Left renal pelvis (tissue), 4 donors: ENCODE measurements at regions not wholly inside any gene's neighbourhood (a gene's known extent, or its start where the extent isn't known, plus 50 kb on each side); places are given as distances from the start of the nearest gene placed in this dataset.
"Not testable (repeated sequence)": the region's sequence is repeated elsewhere in the genome, so short reads cannot be mapped to it uniquely, and the experiment has no call there.

ENCODE experiments used
- DNase-seq, 4 donors: peaks; one replicate each; pipeline ENCODE4 v3.0.0-alpha.2; 2013; ENCODE audit warnings: low read depth in 4 of 4, low spot score in 3 of 4

GRCh38 chr12:19624491-19624890 lies 185.2 kb downstream of the AEBP2 start:
- DNase-seq = peak in 1 of 4 donors; percentile 31

- DNase-seq = not testable (repeated sequence)
Measured at GRCh38 chr12:19625551-19625950, 186.3 kb downstream of the AEBP2 start.

GRCh38 chr12:19627719-19628118 lies 188.4 kb downstream of the AEBP2 start:
- no peak for DNase-seq

DNA sequence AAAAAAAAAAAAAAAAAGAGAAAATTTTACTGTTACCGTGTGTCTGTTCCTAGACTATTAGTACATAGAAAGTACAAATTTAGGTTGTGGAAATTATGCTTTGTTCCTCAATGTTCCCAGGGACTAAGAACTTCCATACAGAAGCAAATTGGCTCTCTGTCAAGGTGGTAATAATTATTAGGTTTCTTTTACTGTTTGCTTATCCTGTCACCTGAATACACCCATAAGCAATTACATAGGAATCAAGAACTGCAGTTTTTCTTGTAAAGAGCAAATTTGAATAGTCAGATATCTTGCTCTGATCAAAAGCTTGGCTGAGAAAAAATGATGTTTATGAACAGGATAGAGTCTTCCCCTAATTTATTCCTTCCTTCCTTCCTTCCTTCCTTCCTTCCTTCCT lies 191.2 kb downstream of the AEBP2 start:
- DNase-seq = no peak

DNA sequence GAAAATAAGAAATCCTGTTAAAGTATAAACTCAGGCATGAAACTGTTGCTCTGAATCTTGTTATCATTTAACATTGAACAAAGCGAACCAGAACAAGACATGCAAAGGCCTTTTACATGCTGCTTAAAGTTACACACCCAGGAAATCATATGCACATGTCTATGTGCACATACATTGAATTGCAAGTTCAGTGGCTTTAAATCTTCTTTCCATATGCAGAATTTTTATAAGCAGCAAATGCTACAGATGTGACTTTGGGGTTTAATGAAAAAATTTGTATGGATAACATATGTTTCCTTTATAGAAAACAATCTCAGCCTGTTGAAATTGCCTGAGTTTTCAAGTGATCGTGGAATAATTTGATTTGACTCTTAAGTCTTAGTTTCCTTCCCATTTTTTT lies 193.9 kb downstream of the AEBP2 start:
- no peak for DNase-seq

GRCh38 chr12:19633641-19634040 lies 194.3 kb downstream of the AEBP2 start:
- DNase-seq = no peak

DNA sequence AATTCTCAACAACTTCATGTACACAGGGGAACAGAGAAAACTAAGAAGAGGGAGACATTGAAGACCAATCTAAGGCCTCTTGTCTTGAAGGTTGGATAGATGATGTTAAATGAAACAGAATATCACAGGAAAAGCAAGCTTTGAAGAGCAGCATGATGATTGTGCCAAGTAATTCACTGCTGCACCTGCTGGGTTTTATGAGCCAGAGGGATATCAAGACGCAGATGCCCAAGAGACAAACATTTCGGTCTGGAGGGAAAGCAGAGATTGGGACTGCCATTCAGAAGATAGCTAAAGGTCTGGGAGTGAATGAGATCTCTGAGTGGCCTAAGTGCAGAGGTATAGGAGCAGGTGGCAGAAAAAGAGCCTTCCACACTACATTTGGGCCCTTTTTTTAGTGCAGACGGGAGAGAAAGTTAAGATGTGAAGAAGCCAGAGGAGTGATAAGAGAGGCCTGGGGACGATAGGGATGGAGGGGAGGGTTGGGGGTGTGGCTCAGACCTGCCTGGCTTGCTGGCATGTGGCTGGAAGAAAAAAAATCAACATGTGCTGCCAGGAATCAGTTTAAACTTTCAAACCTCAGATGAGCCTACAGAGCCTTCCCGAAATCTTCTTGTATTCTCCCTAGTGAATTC lies 200.6 kb downstream of the AEBP2 start:
- no peak for DNase-seq

GRCh38 chr12:19641235-19642080 lies 202.2 kb downstream of the AEBP2 start:
- DNase-seq = no peak

- DNase-seq = no peak
Measured at GRCh38 chr12:19642345-19642744, 203.1 kb downstream of the AEBP2 start.

DNA sequence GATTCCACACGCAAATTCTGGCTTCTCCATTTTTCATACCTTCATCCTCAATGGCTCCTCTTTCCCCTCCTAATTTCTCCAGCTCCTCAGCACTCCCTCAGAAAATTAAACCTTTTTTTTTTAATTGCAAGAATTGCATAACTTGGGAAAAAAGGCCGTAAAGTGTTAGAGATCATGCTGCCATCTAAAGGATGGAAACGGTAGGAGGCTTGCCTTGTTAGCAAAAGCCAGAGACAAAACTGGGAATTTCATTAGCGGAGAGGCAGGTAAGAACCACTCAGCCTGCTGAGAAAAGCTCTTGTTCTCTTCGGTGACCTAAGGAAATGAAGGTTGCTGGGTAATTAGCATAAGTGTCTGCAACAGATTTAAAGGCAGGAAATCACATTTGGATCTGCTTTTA lies 204.3 kb downstream of the AEBP2 start:
- DNase-seq = peak; percentile 48 to 57 (median 52)

DNA sequence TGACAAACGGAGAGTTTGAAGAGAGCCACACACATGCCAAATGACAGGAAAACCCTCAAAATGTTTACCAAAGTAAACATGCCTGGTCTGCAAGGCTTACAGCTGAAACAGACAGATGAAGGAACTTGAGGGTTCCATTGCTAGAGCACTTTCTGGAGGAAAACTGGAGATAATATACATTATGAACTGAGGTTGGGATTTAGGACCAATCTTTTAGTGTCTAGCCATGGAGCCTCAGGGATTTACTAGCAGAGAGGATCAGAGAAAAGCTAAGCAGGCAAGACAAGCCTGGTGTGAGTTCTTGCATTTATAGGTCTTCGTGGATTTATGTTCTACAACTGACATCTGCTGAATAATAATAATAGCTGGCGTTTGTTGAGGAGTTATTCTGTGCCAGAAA lies 205.3 kb downstream of the AEBP2 start:
- no peak for DNase-seq

DNA sequence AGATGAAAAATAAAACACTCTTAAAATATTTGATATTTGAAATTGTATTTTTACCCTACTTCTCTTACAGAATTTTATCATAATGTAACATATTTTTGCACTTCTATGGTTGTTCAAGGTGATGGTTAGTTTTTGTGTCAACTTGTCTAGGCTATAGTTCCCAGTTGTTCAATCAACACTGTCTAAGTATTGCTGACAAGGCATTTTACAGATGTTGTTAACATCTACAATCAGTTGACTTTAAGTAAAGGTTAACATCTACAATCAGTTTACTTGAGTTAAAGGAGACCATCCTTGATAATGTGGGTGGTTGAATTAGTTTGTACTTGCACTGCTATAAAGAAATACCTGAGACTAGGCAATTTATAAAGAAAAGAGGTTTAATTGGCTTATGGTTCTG lies 206.5 kb downstream of the AEBP2 start:
- DNase-seq = no peak

- DNase-seq = no peak
Measured at GRCh38 chr12:19646599-19646998, 207.3 kb downstream of the AEBP2 start.

- no peak for DNase-seq
Measured at GRCh38 chr12:19647806-19648556, 208.7 kb downstream of the AEBP2 start.

GRCh38 chr12:19648591-19648990 lies 209.3 kb downstream of the AEBP2 start:
- DNase-seq = no peak

DNA sequence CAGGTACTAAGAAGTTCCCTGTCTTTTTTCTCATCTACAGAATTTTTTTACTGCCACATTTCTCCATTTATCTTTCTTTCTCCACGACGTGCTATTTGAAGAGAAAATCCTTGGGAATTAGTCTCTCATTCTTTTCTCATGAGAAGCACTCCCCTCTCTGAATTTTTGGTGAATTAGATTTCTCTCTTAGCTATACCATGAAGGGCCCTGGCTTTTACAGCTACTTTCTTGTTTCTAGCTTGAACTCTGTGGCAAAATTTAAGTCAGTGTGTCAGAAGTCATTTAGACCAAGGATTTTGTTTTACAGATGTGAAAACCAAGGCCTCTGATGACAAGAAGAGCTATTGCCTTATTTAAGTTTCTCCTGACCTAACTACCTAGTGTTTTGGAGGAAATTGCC lies 213.1 kb downstream of the AEBP2 start:
- no peak for DNase-seq

DNA sequence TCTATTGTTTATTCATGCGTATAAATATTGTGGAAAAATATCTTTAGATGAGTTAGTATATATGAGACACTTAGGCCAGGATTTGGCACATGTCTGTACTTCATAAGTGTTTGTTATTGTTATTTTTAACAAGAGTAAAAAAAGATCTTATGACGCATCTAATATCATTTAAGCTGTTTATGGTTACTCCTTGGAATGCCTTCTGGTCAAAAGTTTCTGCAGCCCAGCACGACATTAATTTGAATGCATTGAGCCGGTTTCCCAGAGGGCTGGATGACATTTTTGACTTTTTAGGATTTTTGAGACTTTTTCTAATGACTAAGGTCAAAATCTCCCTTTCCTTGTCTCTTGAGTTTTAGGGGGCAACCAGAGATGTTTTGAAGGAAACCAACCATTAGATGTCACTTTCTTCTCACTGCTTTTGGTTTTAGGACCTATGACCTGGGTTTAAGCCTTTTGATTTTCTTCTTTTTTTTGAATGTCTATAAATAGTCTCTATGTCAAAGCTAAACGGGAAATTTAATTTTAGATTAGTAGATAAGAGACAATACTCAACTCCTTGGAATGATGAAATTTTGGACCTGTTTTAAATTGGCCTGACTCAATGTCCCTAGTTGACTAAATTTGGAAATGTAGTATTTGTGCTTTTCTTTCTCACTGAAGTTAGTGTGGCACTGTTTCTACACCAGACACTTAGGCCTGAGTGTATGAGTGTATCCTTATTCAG lies 215.5 kb downstream of the AEBP2 start:
- DNase-seq = no peak

DNA sequence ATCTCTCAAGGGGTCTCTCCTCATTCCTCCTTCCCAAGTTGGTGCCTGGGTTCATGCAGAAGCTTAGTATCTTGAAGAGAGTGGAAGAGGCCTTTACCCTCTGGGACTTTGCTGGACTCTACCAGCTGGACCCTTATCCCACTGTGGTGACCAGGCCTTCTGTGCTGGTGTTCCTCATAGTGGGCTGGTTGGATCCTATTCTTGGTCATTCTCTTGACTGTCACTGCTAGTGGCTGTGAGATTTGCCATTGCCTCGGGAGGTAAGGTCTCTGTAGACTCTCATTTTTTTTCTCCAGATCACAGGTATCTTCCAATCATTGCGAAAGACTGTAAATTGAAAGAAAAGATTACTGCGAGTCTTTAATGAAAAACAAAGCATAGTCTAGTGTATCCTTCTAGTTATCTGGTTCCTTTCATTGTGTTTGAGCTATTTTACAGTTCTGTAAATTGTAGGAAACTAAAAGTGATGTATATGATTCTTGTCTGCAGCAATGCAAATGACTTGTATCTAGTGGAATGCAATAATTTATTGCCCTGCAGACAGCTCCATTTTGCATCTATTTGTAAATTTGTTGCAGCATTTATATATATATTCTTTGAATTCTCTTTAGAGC lies 217.9 kb downstream of the AEBP2 start:
- no peak for DNase-seq

DNA sequence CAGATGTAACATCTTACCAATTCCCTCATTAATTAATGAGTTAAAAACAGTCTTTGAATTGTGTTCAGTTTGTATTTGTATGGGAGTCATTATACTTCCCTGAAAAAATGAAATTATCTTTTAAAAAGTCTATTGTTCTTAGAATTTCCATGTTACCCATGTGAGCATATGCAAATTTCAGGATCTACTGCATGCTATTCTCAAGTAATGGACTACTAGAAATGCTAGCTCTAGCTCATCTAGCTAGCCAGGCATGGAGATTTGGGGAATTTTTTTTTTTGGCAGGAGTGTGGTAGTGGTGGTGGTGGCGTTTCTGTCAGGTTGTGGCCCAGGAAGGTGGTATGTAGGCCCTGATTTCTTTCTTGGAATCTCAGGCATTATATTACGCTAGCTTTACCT lies 218.4 kb downstream of the AEBP2 start:
- DNase-seq = no peak

GRCh38 chr12:19659086-19659485 lies 219.8 kb downstream of the AEBP2 start:
- DNase-seq = no peak
